LNCAP (cell line): ENCODE measurements at regions not wholly inside any gene's neighbourhood (a gene's known extent, or its start where the extent isn't known, plus 50 kb on each side); places are given as distances from the start of the nearest gene placed in this dataset.

Source experiments
- TF ChIP-seq, protein P1 (sequence below): fragments of 450-650 bp; IDR thresholded peaks from 2 replicates; pipeline ENCODE4 v1.5.1; 2017; ENCODE audit warnings: mild to moderate bottlenecking

DNA sequence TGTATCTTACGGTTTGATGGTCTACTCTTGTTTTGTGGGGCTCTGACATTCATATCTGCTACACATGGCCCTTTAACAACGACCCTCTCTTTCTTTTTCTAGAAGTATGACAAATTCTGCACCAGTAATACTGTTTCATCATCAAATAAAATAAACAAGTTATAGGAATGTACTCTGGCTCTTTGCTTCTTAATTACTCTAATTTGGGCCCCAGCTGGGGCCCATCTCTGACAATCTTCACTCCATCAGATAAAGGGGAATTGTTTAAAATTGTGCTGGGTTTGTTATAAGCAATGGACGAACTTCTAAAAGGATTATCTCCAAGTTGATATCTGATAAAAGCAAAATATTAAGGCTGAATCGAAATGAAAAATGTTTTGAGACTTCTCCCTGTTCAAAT, 343.6 kb upstream of the JAG1 start:
- TF ChIP-seq, protein P1, sequence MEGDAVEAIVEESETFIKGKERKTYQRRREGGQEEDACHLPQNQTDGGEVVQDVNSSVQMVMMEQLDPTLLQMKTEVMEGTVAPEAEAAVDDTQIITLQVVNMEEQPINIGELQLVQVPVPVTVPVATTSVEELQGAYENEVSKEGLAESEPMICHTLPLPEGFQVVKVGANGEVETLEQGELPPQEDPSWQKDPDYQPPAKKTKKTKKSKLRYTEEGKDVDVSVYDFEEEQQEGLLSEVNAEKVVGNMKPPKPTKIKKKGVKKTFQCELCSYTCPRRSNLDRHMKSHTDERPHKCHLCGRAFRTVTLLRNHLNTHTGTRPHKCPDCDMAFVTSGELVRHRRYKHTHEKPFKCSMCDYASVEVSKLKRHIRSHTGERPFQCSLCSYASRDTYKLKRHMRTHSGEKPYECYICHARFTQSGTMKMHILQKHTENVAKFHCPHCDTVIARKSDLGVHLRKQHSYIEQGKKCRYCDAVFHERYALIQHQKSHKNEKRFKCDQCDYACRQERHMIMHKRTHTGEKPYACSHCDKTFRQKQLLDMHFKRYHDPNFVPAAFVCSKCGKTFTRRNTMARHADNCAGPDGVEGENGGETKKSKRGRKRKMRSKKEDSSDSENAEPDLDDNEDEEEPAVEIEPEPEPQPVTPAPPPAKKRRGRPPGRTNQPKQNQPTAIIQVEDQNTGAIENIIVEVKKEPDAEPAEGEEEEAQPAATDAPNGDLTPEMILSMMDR = no peak

DNA sequence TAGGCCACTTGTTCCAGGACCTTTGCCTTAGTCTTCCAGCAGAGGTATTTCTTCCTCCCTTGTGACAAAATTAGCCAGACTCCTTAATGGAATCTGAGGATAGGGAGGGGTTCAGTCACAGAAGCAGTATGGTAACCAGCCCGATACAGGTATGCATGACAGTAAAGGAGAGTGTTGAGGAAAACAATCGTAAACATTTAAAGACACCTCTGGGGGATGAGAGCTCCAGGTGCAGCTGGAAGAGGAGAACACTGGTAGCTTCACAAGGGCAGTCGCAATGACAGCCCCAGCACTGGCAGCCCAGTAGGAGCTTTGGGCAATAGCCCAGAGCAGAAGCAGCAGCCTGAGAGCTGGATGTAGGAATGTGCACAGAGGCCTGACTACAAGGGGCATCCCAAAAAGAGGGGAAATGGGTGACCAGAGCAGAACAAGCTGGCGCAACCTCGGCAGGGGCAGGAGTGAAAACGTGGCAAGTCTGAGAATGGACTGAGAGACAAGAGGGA, 344.9 kb upstream of the JAG1 start:
- TF ChIP-seq, protein P1 = no peak

DNA sequence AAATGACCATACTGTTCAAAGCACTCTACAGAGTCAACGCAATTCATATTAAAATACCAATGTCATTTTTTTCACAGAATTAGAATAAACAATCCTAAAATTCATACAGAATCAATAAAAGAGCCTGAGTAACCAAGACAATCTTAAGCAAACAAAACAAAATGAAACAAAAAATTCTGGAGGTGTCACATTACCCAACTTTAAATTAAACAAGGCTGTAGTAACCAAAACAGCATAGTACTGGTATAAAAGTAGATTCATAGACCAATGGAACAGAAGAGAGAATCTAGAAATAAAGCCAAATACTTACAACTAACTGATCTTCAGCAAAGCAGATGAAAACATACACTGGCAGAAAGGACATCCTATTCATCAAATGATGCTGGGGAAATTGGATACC, 346.9 kb upstream of the JAG1 start:
- TF ChIP-seq, protein P1 = no peak

DNA sequence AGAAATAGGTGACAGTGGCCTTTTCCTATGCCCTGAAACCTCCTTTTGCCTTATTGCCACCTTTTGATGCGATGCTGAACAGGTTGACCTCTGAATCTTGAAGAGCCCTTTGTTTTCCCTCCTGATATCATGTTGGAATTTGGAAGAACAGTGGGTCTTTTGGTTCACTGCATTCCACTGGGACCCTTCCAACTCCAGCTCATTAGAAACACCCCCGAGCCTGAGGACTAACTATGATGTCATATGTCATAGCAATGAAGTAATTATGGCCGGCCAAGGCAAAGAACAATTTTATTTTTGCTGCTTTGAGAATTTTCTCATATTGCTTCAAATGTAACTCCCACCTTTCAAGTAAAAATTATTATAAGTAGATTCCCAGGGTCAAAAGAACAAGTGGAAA, 353.4 kb upstream of the JAG1 start:
- TF ChIP-seq, protein P1 = no peak

DNA sequence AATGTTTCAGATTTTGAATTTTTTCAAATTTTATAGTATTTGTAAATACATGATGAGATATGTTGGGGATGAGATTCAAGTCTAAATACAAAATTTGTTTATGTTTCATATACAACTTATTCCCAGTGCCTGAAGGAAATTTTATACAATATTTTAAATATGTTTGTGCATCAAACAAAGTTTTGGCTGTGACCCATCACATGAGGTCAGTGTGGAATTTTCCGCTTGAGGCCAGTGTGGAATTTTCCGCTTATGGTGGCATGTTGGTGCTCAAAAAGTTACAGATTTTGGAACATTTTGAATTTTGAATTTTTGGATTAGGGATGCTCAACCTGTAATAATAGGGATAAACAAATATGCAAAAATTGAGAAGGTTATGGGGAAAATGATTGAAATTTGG, 356.6 kb upstream of the JAG1 start:
- TF ChIP-seq, protein P1 = no peak

DNA sequence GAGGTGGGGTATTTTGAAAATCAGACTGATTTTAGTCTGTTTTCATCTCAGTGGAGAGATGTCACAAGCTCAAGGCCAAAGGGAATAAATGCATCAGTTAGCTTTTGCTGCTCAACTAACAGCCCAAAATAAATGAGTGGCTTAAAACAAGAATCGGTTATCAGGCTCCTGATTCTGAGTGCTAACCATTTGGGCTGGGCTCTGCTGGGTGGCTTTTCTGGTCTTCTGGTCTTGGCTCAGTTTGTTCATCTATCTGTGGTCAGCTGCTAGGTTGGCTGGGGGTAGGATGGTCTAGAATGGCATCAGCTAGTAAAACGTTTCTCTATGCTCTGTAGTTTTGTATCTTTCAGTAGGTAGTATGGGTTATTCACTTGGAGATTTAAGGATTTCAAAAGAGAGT, 357.5 kb upstream of the JAG1 start:
- TF ChIP-seq, protein P1 = no peak

DNA sequence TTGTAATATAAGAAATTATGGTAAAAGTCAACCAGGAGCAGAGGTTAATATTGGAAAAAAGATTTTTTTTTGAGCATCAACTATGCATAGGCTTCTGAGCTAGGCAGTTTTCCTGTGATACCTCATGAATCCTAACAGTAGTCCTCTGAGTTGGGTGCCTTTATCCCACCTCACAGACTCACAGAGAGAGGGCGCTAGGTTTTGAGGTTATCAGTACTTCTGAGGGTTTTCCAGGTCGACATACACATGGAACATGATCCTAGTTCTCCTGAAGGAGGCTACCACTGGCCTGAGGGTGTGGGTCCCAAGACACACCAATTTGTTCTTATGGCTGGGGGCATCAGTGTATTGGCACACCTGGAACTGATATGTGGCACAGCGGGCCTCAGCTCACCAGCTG, 358.8 kb upstream of the JAG1 start:
- TF ChIP-seq, protein P1 = no peak

DNA sequence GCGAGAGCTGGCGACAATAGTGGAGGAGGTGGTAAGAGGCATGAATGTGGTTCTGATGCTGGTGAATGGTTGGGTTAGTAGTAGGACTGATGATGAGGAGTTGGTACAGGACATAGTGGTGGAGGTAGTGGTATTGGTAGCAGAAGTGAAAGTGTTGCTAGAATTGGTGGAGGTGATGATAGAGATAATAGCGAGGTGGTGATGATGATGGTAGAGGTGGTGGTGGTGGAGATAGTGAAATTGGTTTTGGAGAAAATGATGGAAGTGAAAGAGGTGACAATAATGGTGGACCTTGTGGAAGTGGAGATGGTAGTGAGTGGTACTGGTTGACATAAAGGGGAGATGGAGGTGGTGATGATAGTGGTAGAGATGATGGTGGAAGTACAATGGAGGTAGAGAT, 360.2 kb upstream of the JAG1 start:
- TF ChIP-seq, protein P1 = no peak
